Germinal center (tissue), 1 donor: ENCODE measurements at regions not wholly inside any gene's neighbourhood (a gene's known extent, or its start where the extent isn't known, plus 50 kb on each side); places are given as distances from the start of the nearest gene placed in this dataset.
"Not testable (repeated sequence)": the region's sequence is repeated elsewhere in the genome, so short reads cannot be mapped to it uniquely, and the experiment has no call there.

Source experiments
- DNase-seq: peaks from one replicate; pipeline ENCODE4 v3.0.0; 2012; ENCODE audit warnings: mixed read lengths, low spot score

DNA sequence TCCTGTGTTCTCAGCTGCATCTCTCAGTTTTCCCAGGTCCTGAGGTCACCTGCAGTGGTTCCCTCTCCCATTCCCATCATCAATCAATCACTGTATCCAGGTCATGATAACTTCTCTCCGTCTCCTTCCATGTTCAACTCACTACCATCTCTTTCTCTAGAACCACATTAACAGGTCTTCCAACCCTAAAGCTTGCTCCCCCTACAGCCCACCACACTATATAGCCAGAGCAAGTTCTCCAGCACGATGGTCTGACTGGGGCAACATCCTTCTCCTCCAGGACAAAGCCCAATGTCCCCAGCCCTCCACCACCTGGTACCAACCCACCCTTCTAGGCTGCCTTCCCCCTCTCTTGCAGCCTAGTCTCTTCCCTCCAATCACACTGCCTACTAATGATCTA, 241.6 kb downstream of the CDK5RAP2 start:
- no peak for DNase-seq

DNA sequence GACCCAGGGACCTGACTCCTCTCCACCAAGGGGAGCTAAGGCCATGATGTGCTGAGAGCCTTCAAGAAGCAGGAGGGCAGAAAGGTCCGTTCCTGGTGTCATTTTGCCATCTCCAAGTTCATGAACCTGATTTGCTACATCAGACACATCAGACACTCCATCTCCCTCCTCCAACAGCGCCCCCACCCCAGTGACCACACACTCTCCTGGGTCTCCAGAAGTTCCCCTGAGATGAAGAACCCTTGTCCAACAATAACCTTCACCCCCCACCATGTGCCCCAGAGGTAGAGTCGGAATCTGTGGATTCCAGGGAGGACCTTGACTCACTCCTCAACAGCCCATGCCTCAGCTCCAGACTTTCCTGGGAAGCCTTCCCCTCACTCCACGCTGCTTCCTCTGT, 242.8 kb downstream of the CDK5RAP2 start:
- DNase-seq = no peak

- no peak for DNase-seq
These were observed 243.2 kb downstream of the CDK5RAP2 start for GRCh38 chr9:120336753-120337090.

DNA sequence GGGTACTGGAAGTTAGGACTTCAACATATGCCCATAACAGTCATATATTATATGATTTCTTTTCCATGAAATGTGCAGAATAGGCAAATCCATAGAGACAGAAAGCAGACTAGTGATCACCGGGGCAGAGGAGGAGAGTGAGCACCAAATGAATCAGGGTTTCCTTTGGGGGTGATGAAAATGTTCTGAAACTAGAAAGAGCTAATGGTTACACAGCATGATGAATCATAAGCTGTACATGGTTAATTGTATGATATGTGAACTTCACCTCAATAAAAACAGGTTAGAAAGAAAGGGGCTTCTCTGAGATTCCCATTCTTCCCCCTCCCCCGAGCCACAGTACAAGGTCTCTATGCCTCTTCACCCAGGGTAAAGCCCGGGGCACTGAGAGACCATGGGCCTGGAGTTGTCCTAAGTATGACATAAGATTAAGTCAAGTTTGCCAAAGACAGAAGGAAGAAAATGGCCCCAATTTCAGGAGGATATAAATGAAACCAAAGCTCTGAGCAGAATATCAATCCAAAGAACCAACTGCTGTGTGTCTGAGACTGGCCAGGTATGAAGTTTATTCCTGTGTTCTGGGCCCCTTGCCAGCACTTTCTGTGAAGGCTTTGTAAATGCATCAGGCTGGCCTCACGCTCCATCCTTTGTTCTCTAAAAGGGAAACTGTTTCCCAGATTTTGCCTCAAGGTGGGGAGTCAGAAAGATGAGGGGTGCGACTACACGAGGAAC, 243.8 kb downstream of the CDK5RAP2 start:
- DNase-seq = no peak

GRCh38 chr9:120331913-120332312, 248.1 kb downstream of the CDK5RAP2 start:
- DNase-seq = no peak

GRCh38 chr9:120330031-120330430, 249.9 kb downstream of the CDK5RAP2 start:
- no peak for DNase-seq

DNA sequence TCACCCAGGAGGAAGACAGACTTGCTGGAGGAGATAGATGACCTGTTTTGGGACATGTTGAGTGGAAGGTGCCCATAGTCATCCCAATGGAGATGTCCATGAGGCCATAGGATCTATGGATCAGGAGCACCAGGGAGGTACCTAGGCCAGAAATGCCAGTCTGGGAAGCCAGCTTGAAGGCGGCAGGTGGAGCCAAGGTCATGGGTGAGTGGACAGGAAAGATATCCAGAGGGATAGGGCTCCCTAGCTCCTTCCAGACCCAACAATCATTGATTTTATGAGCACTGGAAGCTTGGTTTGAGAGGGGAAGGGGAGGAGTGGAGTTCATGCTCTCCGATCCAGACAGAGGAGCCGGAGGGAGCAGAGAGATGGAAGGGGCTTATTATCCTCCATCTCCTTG, 252.6 kb downstream of the CDK5RAP2 start:
- no peak for DNase-seq

DNA sequence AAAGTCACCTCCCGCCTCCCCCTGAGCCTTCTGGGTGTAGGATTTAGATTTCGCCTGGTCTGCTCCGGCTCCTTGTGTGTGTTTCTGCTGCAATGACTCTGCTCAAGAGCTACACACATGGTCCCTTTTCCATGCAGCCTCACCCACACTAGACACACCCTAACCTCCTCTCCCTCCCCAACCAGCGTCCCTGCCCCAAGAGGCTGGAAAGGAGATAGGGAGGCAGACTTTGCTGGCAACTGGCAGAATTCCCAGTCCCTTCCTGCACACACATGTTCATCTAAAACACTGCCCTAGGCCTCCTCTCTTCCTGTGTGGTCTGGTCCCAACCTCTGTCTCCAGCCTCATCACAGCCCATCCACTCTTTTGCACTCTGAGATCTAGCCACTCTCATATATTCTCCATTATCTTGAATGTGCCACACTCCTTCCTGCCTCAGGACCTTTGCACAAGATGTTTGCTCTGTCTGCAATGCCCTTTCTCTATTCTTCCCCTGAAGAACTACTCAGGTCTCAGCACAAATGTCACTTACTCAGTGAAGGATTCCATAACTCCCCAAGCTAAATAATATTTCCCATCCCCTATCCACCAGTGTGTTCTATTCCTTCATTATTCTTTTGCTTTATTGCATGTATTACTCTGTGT, 253.8 kb downstream of the CDK5RAP2 start:
- no peak for DNase-seq

GRCh38 chr9:120324996-120325642, 254.8 kb downstream of the CDK5RAP2 start:
- DNase-seq = no peak

GRCh38 chr9:120324461-120324860, 255.5 kb downstream of the CDK5RAP2 start:
- DNase-seq = no peak

- DNase-seq = no peak
These were observed 256.8 kb downstream of the CDK5RAP2 start for GRCh38 chr9:120323125-120323524.

DNA sequence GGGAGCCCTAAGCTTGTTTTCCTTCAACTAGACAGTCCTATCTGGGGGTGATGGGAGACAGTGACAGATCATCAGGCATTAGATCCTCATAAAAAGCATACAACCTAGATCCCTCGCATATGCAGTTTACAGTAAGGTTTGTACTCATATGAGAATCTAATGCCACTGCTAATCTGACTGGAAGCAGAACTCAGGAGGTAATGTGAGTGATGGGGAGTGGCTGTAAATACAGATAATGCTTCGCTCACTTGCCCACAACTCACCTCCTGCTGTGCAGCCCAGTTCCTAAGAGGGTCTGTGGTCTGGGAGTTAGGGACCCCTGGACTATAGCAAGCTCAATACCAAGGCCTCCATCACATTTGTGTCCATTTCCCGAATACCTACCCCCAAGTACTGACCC, 260.5 kb downstream of the CDK5RAP2 start:
- DNase-seq = no peak

DNA sequence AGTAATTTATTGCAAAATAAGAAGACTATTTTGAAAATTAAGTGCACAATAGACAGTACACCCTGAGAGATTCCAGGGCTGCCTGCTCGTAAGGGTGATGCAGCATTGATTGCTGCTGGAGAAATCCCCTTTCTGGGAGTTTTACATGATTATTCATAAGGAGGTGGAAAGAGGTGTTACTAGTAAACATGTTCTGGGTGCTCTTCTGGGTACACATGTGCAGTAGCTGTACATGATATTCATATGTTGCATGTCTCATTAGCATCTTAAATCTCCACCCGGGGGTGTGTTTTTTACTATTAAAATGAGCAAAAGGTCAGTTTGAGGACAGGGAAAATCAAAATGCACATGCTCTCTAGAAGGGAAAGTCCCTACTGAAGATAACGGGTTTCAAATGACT, 264.8 kb downstream of the CDK5RAP2 start:
- no peak for DNase-seq

- DNase-seq = no peak
These were observed 267.9 kb downstream of the CDK5RAP2 start for GRCh38 chr9:120312031-120312430.

GRCh38 chr9:120310035-120310434, 269.9 kb downstream of the CDK5RAP2 start:
- DNase-seq = no peak

- DNase-seq = no peak
These were observed 271.5 kb downstream of the CDK5RAP2 start for GRCh38 chr9:120308495-120308894.

DNA sequence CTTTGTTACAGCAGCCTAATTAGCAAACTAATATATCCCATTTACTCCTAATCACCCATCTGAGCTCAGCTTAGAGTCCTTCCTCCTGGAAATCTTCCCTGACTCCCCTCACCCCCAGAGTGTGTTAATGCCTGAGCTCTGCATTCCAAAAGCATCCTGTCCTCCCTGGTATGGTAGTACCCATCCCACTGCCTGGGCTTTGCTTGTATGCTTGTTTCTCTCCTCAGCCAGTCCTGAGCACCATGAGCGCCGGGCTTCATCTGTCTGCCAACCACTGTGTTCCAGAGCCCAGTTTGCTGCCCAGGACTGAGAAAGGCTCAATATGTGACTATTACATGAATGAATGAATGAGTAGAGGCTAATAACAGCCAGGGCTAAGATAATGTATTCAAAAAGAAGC, 272.4 kb downstream of the CDK5RAP2 start:
- no peak for DNase-seq

GRCh38 chr9:120306561-120306960, 273.4 kb downstream of the CDK5RAP2 start:
- DNase-seq = no peak

DNA sequence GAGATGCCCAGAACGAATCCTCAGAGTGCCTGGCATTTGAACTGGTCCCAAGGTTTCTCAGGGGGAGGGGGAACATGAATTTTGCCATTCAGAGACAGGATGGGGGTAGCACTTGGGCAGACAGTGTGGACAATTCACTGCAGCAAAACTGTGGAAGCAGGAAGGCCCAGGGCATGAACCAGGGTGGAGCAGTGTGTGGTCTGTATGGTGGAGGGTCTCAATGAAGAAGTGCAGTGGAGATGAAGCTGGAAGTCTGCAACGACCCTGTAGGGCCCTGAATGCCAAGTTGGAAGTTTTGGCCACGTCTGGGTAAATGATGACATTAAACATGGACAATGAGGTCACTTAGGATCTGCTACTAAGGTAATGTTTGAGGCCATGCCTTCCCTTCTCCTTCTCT, 273.9 kb downstream of the CDK5RAP2 start:
- DNase-seq = no peak

- not testable (repeated sequence) for DNase-seq
These were observed 275.1 kb downstream of the CDK5RAP2 start for GRCh38 chr9:120304896-120305295.

- DNase-seq = no peak
These were observed 276.4 kb downstream of the CDK5RAP2 start for GRCh38 chr9:120303519-120303918.

DNA sequence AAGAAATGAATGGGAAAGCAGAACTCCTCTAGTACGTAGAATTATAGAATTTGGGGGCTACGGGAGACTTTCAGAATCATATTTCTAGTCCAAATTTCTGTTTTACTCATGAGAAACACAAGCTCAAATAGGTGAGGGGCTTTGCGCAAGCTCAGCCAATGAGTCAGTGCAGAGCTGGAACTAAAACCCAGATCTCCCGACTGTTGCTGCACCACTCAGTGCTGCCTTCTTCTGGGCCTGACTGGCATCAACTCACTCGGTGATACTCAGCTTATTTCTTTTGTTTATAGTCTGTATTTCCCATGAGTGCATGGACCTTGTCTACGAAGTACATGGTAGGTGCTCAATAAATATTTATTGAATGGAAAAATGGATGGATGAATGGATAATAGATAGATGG, 280.2 kb downstream of the CDK5RAP2 start:
- DNase-seq = no peak

DNA sequence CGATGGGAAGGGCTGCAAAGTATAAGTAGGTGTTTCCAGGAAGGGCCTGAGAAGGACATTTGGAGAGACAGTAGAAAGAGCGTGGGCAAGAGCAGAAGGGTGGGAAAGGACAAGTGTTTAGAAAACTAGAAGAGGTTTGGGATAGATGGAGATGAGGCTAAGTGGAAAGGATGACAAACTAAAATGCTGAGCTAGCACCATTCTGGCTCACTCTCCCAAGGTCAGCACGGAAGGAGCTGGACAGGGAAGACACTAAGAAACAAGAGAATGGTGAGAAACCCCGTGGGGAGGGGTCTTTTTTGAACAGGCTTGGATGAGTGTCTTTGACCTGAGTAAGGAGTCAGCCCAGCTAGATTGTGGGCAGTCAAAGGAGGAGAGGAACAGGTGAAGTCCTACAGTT, 286.0 kb downstream of the CDK5RAP2 start:
- no peak for DNase-seq

DNA sequence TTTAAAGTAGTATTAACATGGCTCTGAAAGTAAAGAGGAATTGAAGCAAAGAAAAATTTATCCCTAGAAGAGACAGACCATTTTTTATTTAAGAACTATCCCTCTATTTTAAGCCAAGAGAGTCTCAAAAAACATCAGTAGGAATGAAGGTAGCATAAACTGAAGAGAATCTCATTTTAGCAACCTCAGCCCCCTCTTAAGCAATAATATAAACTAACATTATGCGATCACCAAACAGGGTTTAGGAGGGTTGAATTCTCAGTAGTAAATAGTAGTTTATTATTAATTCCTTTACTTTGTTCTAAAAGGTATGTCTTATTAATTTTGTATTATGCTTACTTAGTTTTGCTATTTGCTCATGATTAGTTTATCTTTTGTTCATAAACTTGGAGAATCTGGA, 287.4 kb downstream of the CDK5RAP2 start:
- no peak for DNase-seq
